GM12873 (cell line): ENCODE measurements at regions not wholly inside any gene's neighbourhood (a gene's known extent, or its start where the extent isn't known, plus 50 kb on each side); places are given as distances from the start of the nearest gene placed in this dataset.

ENCODE experiments used
- TF ChIP-seq, protein P1 (sequence below): IDR thresholded peaks from 2 replicates; pipeline ENCODE4 v1.5.1; 2012; ENCODE audit warnings: low read depth, mild to moderate bottlenecking, moderate library complexity, low read length, control low read depth; ENCODE audit not compliant: insufficient read depth; ENCODE audit errors: missing control alignments

DNA sequence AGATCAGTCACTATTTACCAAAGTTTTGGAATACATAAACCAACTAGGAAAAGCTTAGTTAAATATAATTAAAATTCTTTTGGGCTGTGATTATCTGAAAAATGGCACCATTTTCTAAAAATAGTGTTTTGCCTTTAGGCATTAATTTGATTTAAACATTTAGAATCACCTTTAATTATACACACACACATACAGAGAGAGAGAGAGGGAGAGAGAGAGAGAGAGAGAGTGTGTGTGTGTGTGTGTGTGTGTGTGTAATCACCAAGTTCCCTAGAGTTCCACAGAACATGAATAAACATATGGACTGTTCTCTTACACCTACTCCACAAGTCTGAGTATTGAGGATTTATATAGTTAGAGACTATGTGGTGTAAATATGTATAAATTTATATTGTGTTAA is 141.2 kb upstream of the ATXN1 start:
- TF ChIP-seq, protein P1, sequence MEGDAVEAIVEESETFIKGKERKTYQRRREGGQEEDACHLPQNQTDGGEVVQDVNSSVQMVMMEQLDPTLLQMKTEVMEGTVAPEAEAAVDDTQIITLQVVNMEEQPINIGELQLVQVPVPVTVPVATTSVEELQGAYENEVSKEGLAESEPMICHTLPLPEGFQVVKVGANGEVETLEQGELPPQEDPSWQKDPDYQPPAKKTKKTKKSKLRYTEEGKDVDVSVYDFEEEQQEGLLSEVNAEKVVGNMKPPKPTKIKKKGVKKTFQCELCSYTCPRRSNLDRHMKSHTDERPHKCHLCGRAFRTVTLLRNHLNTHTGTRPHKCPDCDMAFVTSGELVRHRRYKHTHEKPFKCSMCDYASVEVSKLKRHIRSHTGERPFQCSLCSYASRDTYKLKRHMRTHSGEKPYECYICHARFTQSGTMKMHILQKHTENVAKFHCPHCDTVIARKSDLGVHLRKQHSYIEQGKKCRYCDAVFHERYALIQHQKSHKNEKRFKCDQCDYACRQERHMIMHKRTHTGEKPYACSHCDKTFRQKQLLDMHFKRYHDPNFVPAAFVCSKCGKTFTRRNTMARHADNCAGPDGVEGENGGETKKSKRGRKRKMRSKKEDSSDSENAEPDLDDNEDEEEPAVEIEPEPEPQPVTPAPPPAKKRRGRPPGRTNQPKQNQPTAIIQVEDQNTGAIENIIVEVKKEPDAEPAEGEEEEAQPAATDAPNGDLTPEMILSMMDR: no peak

DNA sequence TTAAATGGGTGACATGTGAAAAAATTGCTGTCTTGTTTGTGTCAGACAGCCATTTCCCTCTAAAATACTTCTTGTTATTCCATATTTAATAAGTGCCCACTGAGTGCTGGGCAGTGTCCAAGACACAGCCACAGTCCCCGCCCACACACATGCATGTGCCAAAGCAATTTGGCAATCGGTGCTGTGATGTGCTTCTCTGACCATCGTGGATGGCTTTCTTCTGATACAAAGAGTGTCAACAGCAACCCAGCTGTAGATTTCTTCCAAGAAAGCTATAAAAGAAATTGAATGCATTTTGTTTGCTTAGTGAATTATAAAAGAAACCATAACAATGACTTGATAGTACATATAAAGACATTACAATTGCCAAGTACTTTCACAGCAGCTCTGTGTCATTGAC is 140.5 kb upstream of the ATXN1 start:
- TF ChIP-seq, protein P1: no peak

DNA sequence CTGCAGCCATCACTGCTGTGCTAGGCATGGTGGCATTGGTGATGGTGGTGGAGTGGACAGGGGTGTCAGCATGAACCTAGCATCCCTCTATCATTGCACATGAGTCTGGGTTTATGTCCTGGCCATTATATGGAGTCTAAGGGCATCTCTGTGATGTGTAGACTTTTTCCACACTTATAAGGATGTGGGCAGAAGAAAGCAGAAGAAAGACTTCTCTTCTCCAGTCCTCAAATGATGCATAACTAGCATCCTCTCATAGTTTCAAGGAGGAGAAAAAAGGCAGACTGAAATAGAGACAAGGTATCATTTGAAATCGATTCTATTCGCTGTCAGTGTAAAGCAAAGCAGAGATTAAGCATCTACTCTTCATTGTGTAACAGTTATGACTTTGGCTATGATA is 140.0 kb upstream of the ATXN1 start:
- TF ChIP-seq, protein P1: no peak

DNA sequence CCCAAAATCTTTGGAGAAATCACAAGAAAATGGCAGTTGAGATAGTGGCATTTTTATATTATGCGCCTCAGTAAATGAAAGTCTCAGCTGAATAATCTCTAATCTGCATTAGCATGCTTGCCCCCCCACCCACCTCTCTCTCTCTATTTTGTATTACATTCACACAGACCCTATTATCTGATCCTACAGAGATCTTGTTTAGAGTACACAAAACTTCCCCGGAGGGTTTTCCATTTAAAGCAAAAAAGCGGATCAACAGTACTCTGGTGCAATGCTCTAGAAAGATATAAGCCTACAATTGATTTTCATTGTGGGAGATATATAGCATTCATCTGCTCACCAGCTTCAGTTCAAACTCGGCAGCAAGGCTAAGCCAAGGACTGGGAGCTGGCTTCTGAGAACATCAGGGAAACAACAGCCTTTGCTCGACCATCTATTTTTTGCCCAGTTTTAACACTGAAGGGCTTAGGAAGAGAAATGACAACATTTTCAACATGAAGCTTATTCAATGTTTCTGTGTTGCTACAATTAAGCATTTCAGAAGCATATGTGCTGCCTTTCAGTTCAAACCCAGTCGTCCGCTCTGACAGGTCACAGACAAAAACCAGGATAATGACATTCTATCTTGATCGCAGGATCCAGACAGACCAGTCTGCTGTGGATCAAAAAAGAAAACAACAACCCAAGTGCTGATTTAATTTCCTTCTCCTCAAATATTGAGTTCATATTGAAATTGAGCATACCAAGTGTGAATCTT is 137.6 kb upstream of the ATXN1 start:
- TF ChIP-seq, protein P1: no peak

DNA sequence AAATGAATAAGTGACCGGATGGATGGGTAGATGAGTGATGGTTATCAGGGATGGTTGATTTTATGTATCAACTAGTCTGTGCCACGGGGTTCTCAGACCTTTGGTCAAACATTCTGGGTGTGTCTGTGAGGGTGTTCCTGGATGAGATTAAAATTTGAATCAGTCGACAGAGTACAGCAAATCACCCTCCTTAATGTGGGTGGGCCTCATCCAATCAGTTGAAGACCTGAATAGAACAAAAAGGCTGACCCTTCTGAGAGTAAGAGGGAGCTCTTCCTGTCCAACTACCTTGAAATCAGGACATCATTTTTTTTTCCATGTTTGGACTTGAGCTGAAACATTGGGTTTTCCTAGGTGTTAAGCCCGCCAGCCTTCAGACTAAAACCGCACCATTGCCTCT is 136.4 kb upstream of the ATXN1 start:
- TF ChIP-seq, protein P1: no peak

DNA sequence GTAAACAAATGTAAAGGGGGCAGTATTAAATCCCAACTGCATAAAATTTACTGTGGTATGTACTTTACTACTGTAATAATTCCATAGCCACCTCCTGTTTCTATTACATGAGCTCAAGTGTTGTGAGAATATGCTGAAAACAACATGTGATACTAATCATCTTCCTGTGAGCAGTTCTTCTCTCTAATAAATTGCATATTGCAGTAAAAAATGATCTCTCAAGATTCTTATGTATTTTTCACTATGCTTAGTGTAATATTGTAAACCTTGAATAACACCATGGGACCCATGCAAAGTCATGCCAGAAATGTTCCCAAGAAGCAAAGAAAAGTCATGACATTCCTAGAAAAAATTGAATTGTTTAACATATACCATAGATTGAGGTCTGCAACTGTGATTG is 133.0 kb upstream of the ATXN1 start:
- TF ChIP-seq, protein P1: no peak

DNA sequence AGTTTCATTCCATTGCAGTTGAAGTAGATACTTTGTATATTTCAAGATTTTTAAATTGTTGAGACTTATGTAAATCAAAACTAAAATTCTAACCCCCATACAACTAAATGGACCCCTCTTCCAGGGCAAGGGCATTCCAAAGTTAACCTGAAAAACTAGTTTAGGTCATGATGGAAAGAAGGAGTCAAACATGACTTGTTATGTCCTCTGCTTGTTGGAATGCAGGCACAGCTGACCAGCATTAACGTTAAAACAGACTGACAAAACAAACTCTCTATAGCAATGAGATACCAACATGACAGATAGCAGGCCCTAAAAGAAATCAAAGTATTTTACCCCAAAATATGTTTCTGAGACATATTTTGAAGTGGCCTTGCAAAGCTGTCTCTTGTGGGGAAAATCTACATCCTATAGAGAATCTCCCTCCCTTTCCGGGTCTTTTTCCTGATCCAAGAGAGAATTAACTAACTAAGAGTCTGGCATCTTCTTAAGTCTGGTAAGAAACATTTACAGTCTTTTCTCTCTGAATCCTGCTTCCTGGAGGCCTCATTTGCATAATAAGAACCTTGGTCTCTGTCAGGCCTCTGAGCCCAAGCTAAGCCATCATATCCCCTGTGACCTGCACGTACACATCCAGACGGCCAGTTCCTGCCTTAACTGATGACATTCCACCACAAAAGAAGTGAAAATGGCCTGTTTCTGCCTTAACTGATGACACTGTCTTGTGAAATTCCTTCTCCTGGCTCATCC is 124.3 kb upstream of the ATXN1 start:
- TF ChIP-seq, protein P1: no peak
